ENCODE measurements at regions not wholly inside any gene's neighbourhood (a gene's known extent, or its start where the extent isn't known, plus 50 kb on each side); places are given as distances from the start of the nearest gene placed in this dataset.

DNA sequence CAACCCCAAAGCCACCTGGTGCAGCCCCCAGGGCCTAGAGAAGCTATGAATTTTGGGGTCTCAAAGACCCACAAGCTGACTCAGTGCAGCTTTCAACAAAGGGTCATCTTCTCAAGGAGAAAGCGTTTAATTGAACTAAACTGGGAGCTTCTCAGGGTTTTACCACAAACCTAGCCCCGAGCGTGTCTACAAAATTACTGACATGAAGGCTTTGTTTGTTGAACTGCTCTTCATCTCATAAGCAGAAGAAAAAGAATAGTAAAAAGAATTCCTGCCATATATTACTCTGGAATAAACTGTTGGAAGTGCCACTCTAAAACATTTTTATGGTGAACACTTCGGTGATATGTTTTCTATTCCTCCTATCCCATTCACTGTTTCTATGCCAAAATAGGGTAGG, 50.8 kb upstream of the INCENP start:
- no peak for DNase-seq

DNA sequence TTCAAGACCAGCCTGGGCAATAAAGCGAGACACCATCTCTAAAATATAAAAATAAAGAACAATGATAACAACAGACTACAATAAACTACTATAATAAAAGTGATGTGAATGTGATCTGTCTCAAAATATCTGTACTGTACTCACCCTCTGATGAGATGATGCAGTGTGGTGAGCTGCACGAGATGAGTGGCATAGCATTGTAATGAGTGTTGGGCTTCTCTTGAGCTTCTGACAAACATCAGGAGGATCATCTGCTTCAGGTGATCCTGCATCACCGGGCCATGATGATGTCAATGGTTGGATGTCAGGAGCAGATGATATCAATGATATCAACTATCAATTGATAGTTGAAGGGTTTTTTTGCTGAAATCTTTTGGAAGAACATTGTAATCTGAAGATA, 52.4 kb upstream of the INCENP start:
- no peak for DNase-seq

DNA sequence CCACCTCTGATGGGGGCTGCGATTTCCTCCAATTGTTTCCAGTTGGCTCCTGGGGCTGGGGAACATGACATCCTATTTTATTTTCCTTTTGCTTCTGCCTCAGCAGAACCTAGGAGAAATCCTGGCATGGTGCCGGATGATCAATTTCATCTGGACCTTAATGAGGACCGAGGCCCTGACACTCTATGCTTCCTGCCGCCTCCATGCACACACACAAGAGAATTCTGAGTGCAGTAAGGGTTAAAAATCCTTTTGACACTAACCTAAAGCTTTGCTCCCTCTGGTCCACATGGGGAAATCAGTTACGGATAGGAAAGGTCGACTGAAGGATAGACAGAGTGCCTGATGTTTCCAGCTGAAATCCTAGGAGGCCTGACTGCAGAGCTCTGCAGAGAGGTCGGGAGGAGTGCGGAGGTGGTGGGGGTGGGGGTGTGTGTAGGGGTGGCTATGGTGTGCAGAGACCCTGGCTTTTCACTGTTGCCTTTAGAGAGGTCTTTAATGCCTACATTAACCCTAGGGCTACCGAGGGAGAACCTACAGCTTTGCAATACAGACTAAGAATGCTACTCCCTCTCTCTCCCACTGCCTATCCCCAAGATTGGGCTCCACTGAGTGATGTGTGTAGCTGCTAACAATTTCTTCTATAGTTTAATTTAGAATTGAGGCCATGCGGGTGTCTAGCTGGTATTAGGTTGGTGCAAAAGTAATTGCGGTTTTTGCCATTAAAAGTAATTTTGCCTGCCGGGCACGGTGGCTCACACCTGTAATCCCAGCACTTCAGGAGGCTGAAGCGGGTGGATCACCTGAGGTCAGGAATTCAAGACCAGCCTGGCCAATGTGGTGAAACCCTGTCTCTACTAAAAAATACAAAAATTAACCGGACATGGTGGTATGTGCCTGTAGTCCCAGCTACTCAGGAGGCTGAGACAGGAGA, 53.6 kb upstream of the INCENP start:
- DNase-seq, result no peak

DNA sequence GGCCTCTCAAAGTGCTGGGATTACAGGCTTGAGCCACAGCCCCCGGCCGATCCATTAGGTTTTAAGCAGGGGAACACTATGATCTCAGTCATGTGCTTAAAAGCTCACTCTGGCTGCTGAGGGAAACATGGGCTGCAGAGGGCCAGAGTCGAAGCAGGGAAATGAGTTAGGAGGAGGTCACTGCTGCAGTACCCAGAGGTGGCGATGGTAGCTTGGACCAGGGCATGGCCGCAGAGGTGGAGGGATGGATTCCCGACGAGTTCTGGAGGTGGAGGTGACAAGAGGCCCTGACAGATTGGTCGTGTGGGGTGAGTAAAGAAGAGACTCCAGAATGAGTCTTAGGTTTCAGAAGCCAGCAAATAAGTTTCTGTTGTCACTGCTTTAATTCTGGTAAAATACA, 54.4 kb upstream of the INCENP start:
- no peak for DNase-seq

DNA sequence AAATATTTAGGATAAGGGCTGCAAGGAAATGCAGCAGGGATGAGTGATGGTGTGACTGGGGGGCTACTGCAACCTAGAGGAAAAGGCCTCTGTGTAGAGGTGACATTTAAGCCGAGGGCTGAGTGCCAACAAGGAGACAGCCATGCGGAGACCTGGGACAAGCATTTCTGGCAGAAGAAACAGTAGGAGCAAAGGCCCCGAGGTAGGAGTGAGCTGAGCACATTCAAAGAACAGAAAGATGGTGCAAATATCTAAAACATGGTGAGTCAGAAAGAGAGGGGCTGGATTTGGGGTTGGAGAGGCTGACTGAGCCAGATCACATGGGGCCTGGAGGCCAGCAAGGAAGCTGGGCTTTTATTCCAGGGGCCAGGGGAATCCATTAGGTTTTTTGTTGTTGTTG, 55.1 kb upstream of the INCENP start:
- no peak for DNase-seq

DNA sequence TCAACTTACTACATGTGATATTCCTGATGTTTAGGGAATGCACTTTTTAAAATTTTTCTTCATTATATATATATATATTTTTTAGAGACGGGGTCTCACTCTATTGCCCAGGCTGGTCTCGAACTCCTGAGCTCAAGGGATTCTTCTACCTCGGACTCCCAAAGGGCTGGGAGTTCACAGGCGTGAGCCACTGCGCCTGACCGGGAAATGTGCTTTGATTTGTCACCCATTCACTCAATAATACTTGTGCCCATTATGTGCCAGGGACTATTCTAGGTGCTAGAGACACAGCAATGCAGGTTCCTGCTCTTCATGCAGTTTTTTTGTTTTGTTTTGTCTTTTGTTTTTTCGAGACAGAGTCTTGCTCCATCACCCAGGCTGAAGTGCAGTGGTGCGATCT, 56.1 kb upstream of the INCENP start:
- DNase-seq, result no peak

DNA sequence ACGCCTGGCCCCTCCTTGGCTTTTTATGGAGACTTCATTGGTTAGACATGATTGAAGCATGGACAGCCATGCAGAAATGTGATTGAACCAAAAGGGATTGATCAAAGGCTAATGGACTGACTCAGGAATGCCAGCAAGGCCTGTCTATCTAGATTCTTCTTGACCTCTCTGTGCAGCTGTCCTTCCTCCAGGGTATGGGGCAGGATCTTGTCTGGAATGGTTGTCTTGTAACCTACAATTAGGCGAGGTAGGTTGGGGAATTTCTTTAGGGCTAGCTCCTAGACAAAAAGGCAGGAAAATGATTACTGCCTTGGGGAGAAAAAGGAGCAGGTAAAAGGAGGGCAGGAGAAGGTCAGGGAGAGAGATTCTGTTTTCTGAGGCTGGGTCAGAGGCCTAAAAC, 59.6 kb upstream of the INCENP start:
- DNase-seq, result no peak

DNA sequence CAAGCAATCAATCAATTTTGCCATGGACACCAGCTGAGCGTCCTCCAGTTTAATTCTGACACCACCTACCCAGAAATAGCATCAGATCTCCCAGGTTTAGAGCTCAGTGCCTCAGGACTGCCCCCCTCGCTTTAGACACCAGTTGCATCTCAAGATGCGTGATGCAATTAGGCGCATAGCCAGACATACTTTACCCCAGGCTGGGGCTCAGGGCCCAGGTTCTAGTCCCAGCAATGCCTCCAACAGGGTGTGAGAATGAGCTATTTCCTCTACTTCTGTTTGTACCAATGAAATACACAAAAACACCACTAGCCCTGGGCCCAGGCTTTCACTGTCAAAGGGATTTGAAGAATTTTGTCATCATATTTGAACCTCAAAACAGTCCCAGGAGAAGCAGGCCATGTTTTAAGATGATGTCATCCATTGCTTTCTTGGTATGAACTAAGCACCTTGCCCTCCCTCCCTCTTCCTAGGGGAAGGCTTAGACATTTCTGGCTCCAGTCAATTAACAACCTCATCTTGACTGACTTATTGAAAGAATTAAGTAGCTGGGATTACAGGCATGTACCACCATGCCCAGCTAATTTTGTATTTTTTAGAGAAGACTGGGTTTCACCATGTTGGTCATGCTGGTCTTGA, 61.5 kb upstream of the INCENP start:
- no peak for DNase-seq

DNA sequence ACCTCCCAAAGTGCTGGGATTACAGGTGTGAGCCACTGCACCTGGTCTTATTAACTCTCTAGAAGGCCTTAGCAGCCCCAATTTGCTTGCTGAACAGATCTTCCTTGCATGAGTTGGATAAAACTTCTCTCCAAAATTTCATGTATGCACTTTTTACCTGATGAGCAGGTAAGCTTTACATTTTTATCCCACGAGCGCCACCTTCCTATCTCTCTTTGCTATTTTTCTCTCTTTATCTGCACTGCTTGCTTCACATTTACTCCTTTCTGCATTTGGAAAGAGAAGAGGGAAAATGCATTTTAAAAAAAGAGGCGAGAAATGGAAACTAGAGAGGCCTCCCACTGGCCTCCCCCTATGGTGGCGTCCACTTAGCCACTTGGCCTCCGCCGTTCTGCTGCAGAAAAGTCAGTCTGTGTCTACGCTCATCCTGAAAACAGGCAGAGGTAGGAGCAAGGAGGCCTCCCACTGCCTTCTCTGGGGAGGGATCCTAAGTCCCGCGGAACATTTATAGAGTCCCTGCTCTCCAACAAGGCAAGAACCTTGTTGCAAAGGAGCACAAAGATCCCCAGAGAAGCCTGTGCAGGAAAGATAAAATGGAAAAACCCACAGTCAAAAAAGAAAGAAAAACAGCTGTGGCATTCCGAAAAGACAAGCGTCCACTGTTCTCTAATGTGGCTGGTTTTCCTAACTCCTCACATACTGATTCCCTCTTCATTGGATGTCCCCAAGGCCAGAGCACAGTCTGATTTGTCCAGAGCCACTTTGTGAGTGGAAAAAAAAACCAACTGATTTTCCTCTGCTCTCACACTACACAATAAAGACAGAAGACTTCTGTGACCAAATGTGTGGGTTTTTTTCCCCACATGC, 62.2 kb upstream of the INCENP start:
- no peak for DNase-seq

DNA sequence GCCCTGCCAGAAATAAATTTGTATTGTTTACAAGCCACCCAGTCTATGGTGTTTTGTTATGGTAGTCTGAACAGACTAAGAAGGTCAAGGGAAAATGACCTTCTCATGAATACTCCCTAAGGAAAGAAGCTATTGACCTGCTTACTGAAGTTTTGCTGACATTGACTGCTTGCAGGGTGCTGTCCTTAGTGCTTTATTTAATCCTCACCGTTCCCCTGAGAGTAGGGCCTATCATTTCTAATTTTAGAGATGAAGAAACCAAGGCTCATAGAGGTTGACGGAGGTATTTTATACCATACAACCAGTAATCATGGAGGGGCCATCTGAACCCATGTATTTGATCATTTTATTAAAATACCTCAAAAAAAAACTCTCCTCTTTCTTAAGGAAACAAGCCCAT, 66.7 kb upstream of the INCENP start:
- no peak for DNase-seq

DNA sequence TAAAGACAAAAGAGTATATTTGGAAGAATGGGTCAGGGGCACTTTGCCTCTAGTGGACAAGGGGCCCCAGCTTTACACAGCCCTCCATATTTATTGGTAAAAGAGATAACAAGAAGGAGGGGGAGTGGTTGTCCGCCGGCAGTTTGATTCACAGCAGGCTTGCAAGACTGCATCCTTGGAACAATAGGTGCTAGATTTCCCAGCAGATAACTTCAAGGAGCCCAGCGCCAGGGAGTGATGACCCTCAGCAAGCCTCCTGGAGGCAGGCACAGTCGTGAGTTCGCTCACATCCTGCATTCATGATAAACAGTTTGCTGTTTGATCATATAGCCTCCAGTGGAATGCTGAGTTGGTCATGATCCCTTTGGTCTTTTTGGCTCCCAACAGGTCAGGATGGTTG, 67.8 kb upstream of the INCENP start:
- no peak for DNase-seq

DNA sequence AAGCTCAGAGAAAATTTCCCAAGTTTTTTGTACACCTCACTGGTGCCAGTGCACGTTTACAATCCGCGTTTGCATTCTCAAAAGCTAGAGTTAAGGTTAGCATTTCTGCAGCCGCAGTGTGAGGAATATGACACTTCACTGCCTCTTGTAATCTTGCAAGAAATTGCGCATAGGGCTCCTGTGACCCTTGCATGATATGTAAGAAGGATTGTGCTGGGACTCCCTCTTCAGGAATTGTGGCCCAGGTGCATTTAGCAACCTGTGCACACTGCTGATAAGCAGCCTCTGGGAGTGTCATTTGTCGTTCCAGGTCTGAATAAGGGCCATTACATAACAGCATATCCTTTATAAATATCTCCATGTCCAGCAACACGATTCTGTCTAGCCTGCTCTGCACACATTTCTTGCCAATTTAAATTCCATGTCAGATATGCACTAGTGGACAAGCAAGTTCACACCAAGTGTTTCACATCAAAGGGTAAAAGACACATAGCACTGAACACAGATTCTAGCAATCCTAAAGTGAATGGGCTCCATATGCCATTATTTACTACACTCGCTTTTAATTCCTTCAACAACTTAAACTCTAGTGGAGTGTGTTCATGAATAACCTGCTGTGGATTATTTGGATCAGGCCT, 69.2 kb upstream of the INCENP start:
- peak; percentile 38 for DNase-seq

DNA sequence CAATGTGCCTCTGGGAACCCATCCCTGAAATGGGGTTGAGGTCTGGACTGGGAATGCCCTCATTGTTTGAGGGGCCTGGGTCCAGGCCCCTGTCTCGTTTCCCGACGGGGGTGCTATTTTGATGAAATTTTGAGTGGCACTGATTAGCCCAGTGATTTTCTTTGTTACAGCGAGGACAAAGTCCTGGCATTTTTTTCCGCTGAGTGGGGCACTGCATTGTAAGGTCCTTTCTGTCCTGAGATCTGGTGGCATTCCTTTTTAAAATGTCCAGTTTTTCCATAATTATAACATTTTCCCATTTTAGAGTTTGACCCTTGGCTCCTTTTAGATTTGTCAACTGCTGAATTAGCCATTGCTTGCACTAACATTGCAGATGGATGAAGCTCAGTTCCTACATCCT, 69.7 kb upstream of the INCENP start:
- DNase-seq, result no peak

DNA sequence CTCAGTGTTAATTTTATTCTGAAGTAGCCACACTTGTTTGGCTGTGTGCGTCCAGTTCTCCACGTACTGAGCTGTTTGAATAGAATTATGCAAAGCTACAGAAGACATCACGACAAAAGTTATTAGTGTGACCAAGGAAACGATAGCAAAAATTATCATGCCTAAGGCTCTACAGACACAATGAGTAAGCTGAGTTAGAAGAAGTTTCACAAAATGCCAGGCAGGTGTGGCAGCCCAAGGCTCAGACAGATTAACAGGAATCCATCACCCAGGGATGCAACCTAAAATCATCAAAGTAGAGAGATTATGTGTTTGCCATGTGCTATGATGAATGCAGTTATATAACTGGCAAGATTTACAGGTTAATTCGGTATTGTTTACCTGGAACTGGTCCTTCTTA, 73.1 kb upstream of the INCENP start:
- DNase-seq, result no peak

DNA sequence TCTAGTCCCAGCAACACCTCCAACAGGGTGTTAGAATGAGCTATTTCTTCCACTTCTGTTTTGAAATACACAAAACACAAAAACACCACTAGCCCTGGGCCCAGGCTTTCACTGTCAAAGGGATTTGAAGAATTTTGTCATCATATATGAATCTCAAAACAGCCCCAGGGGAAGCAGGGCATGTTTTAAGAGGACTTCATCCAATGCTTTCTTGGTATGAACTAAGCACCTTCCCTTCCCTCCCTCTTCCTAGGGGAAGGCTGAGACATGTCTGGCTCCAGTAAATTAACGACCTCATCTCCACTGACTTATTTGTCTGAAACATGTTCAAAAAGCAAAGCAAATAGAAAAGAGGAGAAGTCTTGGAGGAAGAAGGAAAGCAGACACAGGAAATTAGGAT, 75.7 kb upstream of the INCENP start:
- DNase-seq, result no peak

DNA sequence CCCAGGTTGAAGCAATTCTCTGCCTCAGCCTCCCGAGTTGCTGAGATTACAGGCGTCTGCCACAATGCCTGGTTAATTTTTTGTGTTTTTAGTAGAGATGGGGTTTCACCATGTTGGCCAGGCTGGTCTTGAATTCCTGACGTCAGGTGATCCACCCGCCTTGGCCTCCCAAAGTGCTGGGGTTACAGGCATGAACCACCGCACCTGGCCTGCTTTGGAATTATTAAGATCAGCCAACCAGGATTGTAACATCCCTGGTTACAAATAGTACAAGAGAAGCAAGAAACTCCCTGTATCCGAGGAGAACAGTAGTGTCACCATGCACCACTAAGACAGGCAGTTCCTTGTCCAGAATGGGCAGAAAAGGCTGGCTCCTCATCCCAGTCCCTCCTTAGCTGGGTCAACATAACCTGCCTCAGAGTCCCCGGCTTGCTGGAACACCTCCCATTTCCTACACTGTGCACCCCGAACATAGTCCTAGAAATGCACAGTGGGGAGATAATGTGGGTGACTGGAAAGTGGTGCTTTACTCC, 77.2 kb upstream of the INCENP start:
- DNase-seq, result no peak

DNA sequence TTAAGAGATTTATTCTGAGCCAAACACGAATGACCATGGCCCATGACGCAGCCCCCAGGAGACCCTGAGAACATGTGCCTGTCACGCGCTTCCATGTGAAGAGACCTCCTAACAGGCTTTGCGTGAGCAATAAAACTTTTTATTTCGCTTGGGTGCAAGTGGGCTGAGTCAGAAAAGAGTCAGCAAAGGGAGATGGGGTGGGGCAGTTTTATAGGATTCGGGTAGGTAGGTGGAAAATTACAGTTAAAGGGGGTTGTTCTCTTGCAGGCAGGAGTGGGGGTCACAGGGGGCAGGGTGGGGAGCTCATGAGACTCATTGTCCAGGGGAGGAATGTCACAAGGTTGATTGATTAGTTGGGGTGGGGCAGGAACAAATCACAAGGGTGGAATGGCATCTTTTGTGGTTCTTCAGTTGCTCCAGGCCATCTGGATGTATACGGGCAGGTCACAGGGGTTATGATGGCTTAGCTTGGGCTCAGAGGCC, 77.2 kb upstream of the FTH1 start:
- no peak for DNase-seq

DNA sequence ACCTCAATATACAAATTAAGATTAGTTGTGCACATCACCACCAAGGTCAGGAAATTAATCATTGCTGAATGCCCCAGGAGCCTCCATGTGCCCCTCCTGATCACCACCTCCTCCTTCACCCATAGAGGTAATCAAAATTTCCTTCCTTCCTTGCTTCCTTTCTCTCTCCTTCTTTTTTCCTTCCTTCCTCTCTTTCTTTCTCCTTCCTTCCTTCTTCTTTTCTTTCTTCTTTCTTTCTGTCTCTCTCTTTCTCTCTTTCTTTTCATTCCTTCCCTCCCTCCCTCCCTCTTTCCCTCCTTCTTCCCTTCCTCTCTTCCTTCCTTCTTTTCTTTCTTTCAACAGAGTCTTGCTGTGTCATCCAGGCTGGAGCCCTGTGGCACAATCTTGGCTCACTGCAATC, 67.9 kb upstream of the FTH1 start:
- DNase-seq, result no peak

DNA sequence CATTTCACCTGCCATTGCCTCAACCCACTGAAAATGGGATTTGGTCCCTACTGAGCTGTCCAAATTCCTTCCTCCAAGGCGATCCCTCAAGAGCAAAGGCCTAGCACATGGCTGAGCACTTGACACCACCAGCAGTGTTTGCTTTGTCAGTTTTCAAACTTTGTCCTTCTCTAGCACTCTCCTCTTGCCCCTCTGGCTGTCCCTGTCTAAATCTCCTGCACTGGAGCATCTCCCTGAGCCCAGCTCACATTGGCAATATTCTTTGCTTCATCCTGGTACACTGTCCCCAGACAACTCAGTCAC, 66.6 kb upstream of the FTH1 start:
- DNase-seq, result no peak

DNA sequence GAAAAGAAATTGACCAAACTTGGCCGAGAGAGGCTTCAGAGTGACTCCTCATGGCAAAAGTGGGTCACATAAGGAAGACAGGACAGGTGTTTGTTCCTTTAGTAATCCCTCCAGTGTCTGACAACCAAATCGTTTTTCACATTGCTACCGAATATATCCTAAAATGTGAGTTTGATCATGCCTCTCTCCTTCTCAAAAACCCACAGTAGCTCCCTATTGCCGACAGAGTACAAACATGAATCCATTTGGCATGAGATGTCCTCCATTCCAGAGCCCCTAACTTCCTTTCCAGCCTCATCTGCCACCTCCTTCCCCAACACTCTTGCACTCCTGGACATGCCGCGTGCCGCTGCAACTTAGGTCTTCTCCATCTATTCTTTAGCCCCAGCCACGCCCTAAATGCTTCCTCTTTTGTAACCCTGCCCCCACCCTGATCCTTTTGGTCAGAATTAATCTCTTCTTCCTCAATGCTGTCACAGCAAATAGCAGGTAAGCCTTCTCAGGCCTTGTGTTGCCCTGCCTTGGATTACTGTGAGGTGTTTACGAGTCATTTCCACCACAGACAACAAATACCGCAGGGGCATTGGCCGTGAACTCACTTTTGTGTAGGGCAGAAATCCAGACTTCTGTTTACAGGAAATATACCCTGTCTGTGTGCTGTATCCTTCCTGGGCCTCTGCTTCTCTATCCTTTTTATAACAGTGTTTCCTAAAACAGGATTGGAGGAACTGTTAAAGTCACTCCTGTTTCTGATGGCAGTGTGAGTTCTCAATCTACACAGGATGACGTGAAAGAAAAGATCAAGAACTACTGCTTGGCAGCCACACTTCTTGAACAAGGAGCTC, 66.0 kb upstream of the FTH1 start:
- peak; percentile 30 for DNase-seq

DNA sequence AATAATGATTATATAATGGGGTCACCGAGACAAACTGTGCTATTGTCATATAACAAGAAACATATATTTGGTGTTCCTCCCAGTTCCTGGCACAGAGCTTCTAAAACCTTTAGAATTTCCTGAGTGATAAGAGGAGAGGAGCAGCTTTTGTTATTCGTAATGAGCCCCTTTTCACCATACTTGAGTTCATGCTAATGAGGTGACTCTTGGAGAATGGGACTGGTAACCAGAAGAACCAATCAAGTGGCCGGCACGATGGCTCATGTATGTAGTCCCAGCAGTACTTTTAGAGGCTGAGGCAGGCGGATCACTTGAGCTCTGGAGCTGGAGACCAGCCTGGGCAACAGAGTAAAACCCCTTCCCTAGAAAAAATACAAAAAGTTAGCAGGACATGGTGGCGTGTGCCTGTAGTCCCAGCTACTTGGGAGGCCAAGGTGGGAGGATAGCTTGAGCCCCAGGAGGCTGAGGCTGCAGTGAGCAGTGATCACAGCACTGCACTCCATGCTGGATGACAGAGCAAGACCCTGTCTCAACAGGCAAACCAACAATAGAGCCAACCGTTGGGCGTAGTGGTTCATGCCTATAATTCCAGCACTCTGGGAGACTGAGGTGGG, 62.7 kb upstream of the FTH1 start:
- DNase-seq, result no peak
